Liver (tissue), 8 donors: ENCODE measurements at regions not wholly inside any gene's neighbourhood (a gene's known extent, or its start where the extent isn't known, plus 50 kb on each side); places are given as distances from the start of the nearest gene placed in this dataset.
"Not testable (repeated sequence)": the region's sequence is repeated elsewhere in the genome, so short reads cannot be mapped to it uniquely, and the experiment has no call there.

Source experiments
- DNase-seq: peaks from one replicate; pipeline ENCODE4 v3.0.0-alpha.2; 2017; ENCODE audit warnings: low spot score
- H3K27ac ChIP-seq, 2 donors: one replicate each; pipeline ENCODE4 v1.7.0; 2013; ENCODE audit warnings: inconsistent platforms in 2 of 2, low read length in 2 of 2, control low read depth in 1 of 2, low read depth in 1 of 2, mild to moderate bottlenecking in 1 of 2
- H3K27me3 ChIP-seq, 4 donors: one replicate each; pipeline versions ENCODE4 v1.6.1 to v1.7.0; 2013; ENCODE audit warnings: low read length in 3 of 4, inconsistent platforms in 1 of 4, mild to moderate bottlenecking in 1 of 4, moderate library complexity in 1 of 4; ENCODE audit not compliant: control insufficient read depth in 4 of 4, insufficient read depth in 4 of 4
- H3K36me3 ChIP-seq, 4 donors: one replicate each; pipeline versions ENCODE4 v1.6.1 to v1.7.0; 2013; ENCODE audit warnings: low read length in 3 of 4, mild to moderate bottlenecking in 3 of 4, low read depth in 1 of 4, moderate library complexity in 1 of 4; ENCODE audit not compliant: control insufficient read depth in 4 of 4, insufficient read depth in 3 of 4
- H3K4me1 ChIP-seq, 4 donors: one replicate each; pipeline versions ENCODE4 v1.6.1 to v1.7.0; 2013; ENCODE audit warnings: low read length in 3 of 4, mild to moderate bottlenecking in 3 of 4, moderate library complexity in 1 of 4; ENCODE audit not compliant: control insufficient read depth in 4 of 4, insufficient read depth in 4 of 4
- H3K4me3 ChIP-seq, 3 donors: one replicate each; pipeline versions ENCODE4 v1.6.1 to v1.7.0; 2013; ENCODE audit warnings: low read length in 3 of 3, control low read depth in 1 of 3, low read depth in 1 of 3, mild to moderate bottlenecking in 1 of 3
- H3K9ac ChIP-seq, 2 donors: one replicate each; pipeline ENCODE4 v1.7.0; 2013; ENCODE audit warnings: low read length in 2 of 2, mild to moderate bottlenecking in 2 of 2, moderate library complexity in 2 of 2, control low read depth in 1 of 2, low read depth in 1 of 2
- H3K9me3 ChIP-seq, 4 donors: one replicate each; pipeline versions ENCODE4 v1.6.1 to v1.7.0; 2013; ENCODE audit warnings: low read length in 3 of 4; ENCODE audit not compliant: control insufficient read depth in 4 of 4
- ATF3 ChIP-seq: IDR thresholded peaks from 2 replicates; pipeline ENCODE4 v1.6.1; 2016; ENCODE audit warnings: antibody characterized with exemption
- CTCF ChIP-seq: fragments of 150-350 bp; IDR thresholded peaks from 2 replicates; pipeline ENCODE4 v1.5.1; 2017; ENCODE audit warnings: improper control_type of control experiment, low read depth, low read length; ENCODE audit not compliant: missing input control
- EGR1 ChIP-seq, 2 donors: IDR thresholded peaks; 2 replicates each; pipeline ENCODE4 v1.6.1; 2016 to 2018; ENCODE audit warnings: antibody characterized with exemption in 2 of 2, low read depth in 2 of 2
- FOXA1 ChIP-seq: IDR thresholded peaks from 2 replicates; pipeline ENCODE4 v1.6.1; 2016; ENCODE audit warnings: antibody characterized with exemption
- FOXA2 ChIP-seq: IDR thresholded peaks from 2 replicates; pipeline ENCODE4 v1.6.1; 2016; ENCODE audit warnings: antibody characterized with exemption
- HNF4A ChIP-seq, 2 donors: conservative IDR thresholded peaks; 2 replicates each; pipeline ENCODE4 v1.6.1; 2016; ENCODE audit warnings: antibody characterized with exemption in 2 of 2, mild to moderate bottlenecking in 2 of 2
- HNF4G ChIP-seq: IDR thresholded peaks from 2 replicates; pipeline ENCODE4 v1.6.1; 2016; ENCODE audit warnings: antibody characterized with exemption
- JUND ChIP-seq, 2 donors: IDR thresholded peaks; 2 replicates each; pipeline ENCODE4 v1.6.1; 2016; ENCODE audit warnings: antibody characterized with exemption in 2 of 2
- MAX ChIP-seq: IDR thresholded peaks from 2 replicates; pipeline ENCODE4 v1.6.1; 2016; ENCODE audit warnings: antibody characterized with exemption
- NR2F2 ChIP-seq: IDR thresholded peaks from 2 replicates; pipeline ENCODE4 v1.6.1; 2016; ENCODE audit warnings: antibody characterized with exemption
- REST ChIP-seq: IDR thresholded peaks from 2 replicates; pipeline ENCODE4 v1.6.1; 2016; ENCODE audit warnings: antibody characterized with exemption, mild to moderate bottlenecking
- RXRA ChIP-seq, 2 donors: IDR thresholded peaks; 2 replicates each; pipeline ENCODE4 v1.6.1; 2017 to 2018; ENCODE audit warnings: antibody characterized with exemption in 2 of 2, mild to moderate bottlenecking in 1 of 2
- SP1 ChIP-seq: IDR thresholded peaks from 2 replicates; pipeline ENCODE4 v1.6.1; 2018; ENCODE audit warnings: antibody characterized with exemption, mild to moderate bottlenecking
- TAF1 ChIP-seq: conservative IDR thresholded peaks from 2 replicates; pipeline ENCODE4 v1.6.1; 2016; ENCODE audit warnings: antibody characterized with exemption, mild to moderate bottlenecking
- YY1 ChIP-seq: IDR thresholded peaks from 2 replicates; pipeline ENCODE4 v1.6.1; 2016; ENCODE audit warnings: antibody characterized with exemption, mild to moderate bottlenecking
- ZBTB33 ChIP-seq: IDR thresholded peaks from 2 replicates; pipeline ENCODE4 v1.6.1; 2016; ENCODE audit warnings: antibody characterized with exemption
- WGBS: extraction: QIAGEN DNeasy Blood & Tissue Kit; methylation state at CpG from one replicate; pipeline ENCODE4 v1.1.7; 2013; 5-methylcytosine and 5-hydroxymethylcytosine counted together
- donor health status: healthy.
- donor health status: healthy.
- donor health status: healthy.
- donor health status: healthy.
- donor health status: healthy.

- not testable (repeated sequence) for H3K4me1 ChIP-seq, H3K27me3 ChIP-seq, H3K27ac ChIP-seq, DNase-seq, H3K36me3 ChIP-seq, H3K4me3 ChIP-seq, H3K9me3 ChIP-seq, H3K9ac ChIP-seq
- 74% methylated on average over 4 of the region's 4 CpGs for WGBS
Observed at GRCh38 chrY:12504028-12504427, 197.0 kb upstream of the USP9Y start.

GRCh38 chrY:12517338-12517737, 183.7 kb upstream of the USP9Y start:
- Histone ChIP-seq H3K27me3 (no peaks in the 10 kb centered on the region), H3K27ac (no peak overlapping the region), H3K4me3 (no peak overlapping the region), H3K4me1 (no peaks in the 10 kb centered on the region), H3K9ac (no peak overlapping the region), H3K9me3 (no peaks in the 10 kb centered on the region), H3K36me3 (no peaks in the 10 kb centered on the region)
- WGBS, result 68% methylated on average over 1 of the region's 1 CpG
- no peak for TF ChIP-seq ATF3
- TF ChIP-seq FOXA2, result no peak
- no peak for TF ChIP-seq FOXA1
- no peak for TF ChIP-seq HNF4A (conservative IDR thresholded peaks at IDR 0.05)
- no peak for TF ChIP-seq TAF1
- TF ChIP-seq JUND (IDR thresholded peaks at IDR 0.05), result no peak
- TF ChIP-seq MAX, result no peak
- no peak for TF ChIP-seq RXRA (IDR thresholded peaks at IDR 0.05)
- DNase-seq, result no peak

GRCh38 chrY:12525206-12525605, 175.8 kb upstream of the USP9Y start:
- Histone ChIP-seq H3K36me3 (no peaks in the 10 kb centered on the region), H3K27ac (no peak overlapping the region), H3K9me3 (no peaks in the 10 kb centered on the region), H3K27me3 (no peaks in the 10 kb centered on the region), H3K9ac (no peak overlapping the region), H3K4me3 (no peak overlapping the region), H3K4me1 (no peaks in the 10 kb centered on the region)
- WGBS, result 75% methylated on average over 3 of the region's 3 CpGs
- TF ChIP-seq JUND (IDR thresholded peaks at IDR 0.05) (no peak), HNF4G (no peak), FOXA1 (no peak), ZBTB33 (no peak), NR2F2 (no peak), SP1 (no peak), YY1 (no peak), FOXA2 (no peak), TAF1 (no peak), HNF4A (conservative IDR thresholded peaks at IDR 0.05) (no peak), REST (no peak), EGR1 (IDR thresholded peaks at IDR 0.05; ENCODE audit: low read depth in 2 of 2) (no peak), MAX (no peak), RXRA (IDR thresholded peaks at IDR 0.05) (no peak), ATF3 (no peak), CTCF (no peak)
- no peak for DNase-seq
